ENCODE measurements at regions not wholly inside any gene's neighbourhood (a gene's known extent, or its start where the extent isn't known, plus 50 kb on each side); places are given as distances from the start of the nearest gene placed in this dataset.

DNA sequence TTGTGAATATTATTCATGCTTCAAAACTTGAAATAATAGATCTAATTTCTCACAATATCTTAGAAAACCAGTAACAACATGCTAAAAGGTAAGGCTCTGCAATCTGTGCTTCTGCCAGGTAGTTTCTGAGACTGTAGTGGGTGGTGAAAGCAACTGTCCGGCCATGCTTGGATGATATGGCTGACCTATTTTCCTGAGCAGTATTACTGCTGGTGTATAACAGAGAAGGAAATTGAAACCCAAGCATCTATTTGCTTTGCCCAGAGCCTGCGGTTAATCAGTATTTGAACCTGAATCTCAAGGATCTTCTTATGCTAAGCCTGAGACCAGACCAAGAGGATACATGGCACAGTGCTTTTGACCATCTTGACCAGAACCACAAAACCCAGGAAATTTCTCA, 563.8 kb downstream of the COL12A1 start:
- no peak for DNase-seq
- no peaks in the 10 kb centered on the region for H3K36me3 ChIP-seq
- intact Hi-C loops (cut with DNase I; ENCODE audit: low total_unique reads): no loop called here
- no peak overlapping the region for H3K4me3 ChIP-seq
- H3K27ac ChIP-seq: no peak overlapping the region
- no peaks in the 10 kb centered on the region for H3K27me3 ChIP-seq (replicated peaks in 1 of 7)
- no peaks in the 10 kb centered on the region for H3K4me1 ChIP-seq
- H3K9me3 ChIP-seq: peaks cover 0 to 10% (median 2%) of the 10 kb centered on the region in 8 donors
- 87 to 100% (median 96%) methylated on average over 2 of the region's 2 CpGs for WGBS, 5 donors
- TF ChIP-seq, protein P1, sequence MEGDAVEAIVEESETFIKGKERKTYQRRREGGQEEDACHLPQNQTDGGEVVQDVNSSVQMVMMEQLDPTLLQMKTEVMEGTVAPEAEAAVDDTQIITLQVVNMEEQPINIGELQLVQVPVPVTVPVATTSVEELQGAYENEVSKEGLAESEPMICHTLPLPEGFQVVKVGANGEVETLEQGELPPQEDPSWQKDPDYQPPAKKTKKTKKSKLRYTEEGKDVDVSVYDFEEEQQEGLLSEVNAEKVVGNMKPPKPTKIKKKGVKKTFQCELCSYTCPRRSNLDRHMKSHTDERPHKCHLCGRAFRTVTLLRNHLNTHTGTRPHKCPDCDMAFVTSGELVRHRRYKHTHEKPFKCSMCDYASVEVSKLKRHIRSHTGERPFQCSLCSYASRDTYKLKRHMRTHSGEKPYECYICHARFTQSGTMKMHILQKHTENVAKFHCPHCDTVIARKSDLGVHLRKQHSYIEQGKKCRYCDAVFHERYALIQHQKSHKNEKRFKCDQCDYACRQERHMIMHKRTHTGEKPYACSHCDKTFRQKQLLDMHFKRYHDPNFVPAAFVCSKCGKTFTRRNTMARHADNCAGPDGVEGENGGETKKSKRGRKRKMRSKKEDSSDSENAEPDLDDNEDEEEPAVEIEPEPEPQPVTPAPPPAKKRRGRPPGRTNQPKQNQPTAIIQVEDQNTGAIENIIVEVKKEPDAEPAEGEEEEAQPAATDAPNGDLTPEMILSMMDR (IDR thresholded peaks at IDR 0.05 in 8 of 11, conservative IDR thresholded peaks at IDR 0.05 in 3 of 11): no peak
- TF ChIP-seq POLR2A (IDR thresholded peaks at IDR 0.05) (no peak), POLR2AphosphoS5 (IDR thresholded peaks at IDR 0.05) (no peak)

DNA sequence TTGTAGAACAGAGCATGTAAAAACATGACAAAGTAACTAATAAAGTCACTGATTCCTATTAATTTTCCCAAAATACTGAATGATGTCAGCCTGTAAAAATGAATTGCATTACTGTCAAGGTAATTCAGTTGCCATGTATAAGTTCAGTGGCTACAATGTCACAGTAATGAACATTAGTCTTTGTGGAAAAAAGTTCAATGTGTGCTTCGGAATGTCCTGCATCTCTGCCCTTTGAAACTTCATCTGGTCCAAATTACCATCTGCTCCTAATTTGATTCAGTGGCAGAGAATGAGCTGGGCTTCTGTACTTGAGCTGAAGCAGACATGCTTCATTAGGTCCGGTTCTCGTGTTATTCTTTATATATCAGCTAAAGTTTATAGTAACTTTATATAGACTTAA, 567.4 kb downstream of the COL12A1 start:
- Histone ChIP-seq H3K4me3 (no peak overlapping the region), H3K27me3 (replicated peaks in 1 of 7) (no peaks in the 10 kb centered on the region), H3K9me3 (no peaks in the 10 kb centered on the region), H3K4me1 (no peaks in the 10 kb centered on the region), H3K36me3 (no peaks in the 10 kb centered on the region), H3K27ac (no peak overlapping the region)
- intact Hi-C loops (cut with DNase I; ENCODE audit: low total_unique reads): no loop called here
- TF ChIP-seq POLR2A (IDR thresholded peaks at IDR 0.05) (no peak), POLR2AphosphoS5 (IDR thresholded peaks at IDR 0.05) (no peak)
- TF ChIP-seq, protein P1 (IDR thresholded peaks at IDR 0.05 in 8 of 11, conservative IDR thresholded peaks at IDR 0.05 in 3 of 11): no peak
- no peak for DNase-seq
- WGBS, 5 donors: 86 to 92% (median 90%) methylated on average over 3 of the region's 3 CpGs

DNA sequence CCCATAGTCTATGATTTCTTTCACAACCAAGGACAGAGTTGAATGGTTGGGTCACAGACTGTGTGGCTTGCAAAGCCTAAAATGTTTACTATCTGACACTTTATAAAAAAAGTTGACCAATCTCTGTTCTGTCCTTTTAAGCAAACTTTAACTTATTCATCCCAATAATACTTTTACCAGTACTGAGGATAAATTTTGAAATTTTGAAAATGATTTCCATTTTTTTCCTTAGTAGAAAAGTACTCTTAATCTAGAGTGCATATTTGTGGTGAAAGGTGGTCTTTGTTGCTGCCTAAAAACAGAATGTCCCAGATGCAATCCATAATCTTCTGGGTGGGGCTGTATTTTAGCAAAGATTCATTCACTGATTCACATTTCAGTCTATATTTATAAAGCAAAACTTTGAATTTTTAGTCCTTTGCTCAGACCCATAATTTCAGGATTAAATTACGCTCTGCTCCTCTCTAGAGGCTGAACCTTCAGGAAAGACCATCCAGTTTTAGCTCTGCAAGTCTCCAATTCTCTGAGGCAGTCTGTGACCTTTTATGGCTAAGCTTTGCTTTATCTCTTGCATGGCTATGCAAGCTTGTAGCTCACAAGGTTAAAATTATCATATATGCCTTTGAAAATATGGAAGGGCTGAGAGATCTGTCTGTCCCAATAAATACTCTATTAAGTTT, 573.5 kb downstream of the COL12A1 start:
- no peaks in the 10 kb centered on the region for H3K36me3 ChIP-seq
- no peaks in the 10 kb centered on the region for H3K27me3 ChIP-seq (replicated peaks in 1 of 7)
- WGBS, 5 donors: 61 to 91% (median 86%) methylated on average over 1 of the region's 1 CpG
- no peak overlapping the region for H3K4me3 ChIP-seq
- no peak for TF ChIP-seq POLR2A (IDR thresholded peaks at IDR 0.05)
- TF ChIP-seq, protein P1 (IDR thresholded peaks at IDR 0.05 in 8 of 11, conservative IDR thresholded peaks at IDR 0.05 in 3 of 11): no peak
- no peak for TF ChIP-seq POLR2AphosphoS5 (IDR thresholded peaks at IDR 0.05)
- no peak for DNase-seq
- H3K27ac ChIP-seq: no peak overlapping the region
- intact Hi-C loops (cut with DNase I; ENCODE audit: low total_unique reads): no loop called here
- no peaks in the 10 kb centered on the region for H3K4me1 ChIP-seq
- H3K9me3 ChIP-seq: peaks cover 0 to 13% (median 3%) of the 10 kb centered on the region in 8 donors

DNA sequence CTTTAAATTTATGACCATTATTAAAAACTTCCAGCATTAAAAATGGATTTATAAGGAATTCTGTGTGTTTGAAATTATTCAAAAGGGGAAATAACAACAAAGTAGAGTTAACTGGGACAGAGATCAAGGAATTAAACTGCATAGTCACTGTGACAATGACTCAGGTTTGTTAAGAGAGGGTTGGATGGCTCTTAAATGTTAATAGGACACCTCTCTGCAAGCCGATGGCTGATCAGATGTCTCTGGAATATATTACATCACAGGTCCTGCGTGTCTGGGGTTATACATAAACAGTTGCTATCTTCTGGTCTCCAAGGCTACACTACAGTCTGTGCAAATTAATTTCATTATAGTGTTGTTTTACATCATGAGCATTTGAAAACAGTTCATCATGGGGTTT, 574.3 kb downstream of the COL12A1 start:
- H3K4me1 ChIP-seq: no peaks in the 10 kb centered on the region
- intact Hi-C loops (cut with DNase I; ENCODE audit: low total_unique reads): no loop called here
- no peak for TF ChIP-seq POLR2A (IDR thresholded peaks at IDR 0.05)
- no peak for TF ChIP-seq POLR2AphosphoS5 (IDR thresholded peaks at IDR 0.05)
- TF ChIP-seq, protein P1 (IDR thresholded peaks at IDR 0.05 in 8 of 11, conservative IDR thresholded peaks at IDR 0.05 in 3 of 11): no peak
- no peak overlapping the region for H3K4me3 ChIP-seq
- peaks cover 0 to 13% (median 3%) of the 10 kb centered on the region in 8 donors for H3K9me3 ChIP-seq
- H3K27me3 ChIP-seq (replicated peaks in 1 of 7): no peaks in the 10 kb centered on the region
- H3K36me3 ChIP-seq: no peaks in the 10 kb centered on the region
- H3K27ac ChIP-seq: no peak overlapping the region
- no peak for DNase-seq
- WGBS, 5 donors: 59 to 77% (median 70%) methylated on average over 2 of the region's 2 CpGs
